UCSD-AML1 (cell line): ENCODE measurements at regions not wholly inside any gene's neighbourhood (a gene's known extent, or its start where the extent isn't known, plus 50 kb on each side); places are given as distances from the start of the nearest gene placed in this dataset.
"Not testable (repeated sequence)": the region's sequence is repeated elsewhere in the genome, so short reads cannot be mapped to it uniquely, and the experiment has no call there.

ENCODE experiments used
- DNase-seq: peaks from one replicate; lab custom pipeline; 2025; ENCODE audit not compliant: unreplicated experiment; lab: John Stamatoyannopoulos, UW

- DNase-seq = no peak
Measured at GRCh38 chr1:185408700-185409270, 91.7 kb upstream of the IVNS1ABP start.

- DNase-seq = no peak
Measured at GRCh38 chr1:185406691-185407009, 89.6 kb upstream of the IVNS1ABP start.

- DNase-seq = no peak
Measured at GRCh38 chr1:185406006-185406690, 89.1 kb upstream of the IVNS1ABP start.

- DNase-seq = no peak
Measured at GRCh38 chr1:185404907-185405568, 88.0 kb upstream of the IVNS1ABP start.

GRCh38 chr1:185404291-185404690 is 87.2 kb upstream of the IVNS1ABP start:
- no peak for DNase-seq

- DNase-seq = no peak
Measured at GRCh38 chr1:185402930-185403329, 85.9 kb upstream of the IVNS1ABP start.

- DNase-seq = no peak
Measured at GRCh38 chr1:185401019-185401418, 84.0 kb upstream of the IVNS1ABP start.

GRCh38 chr1:185400052-185400451 is 83.0 kb upstream of the IVNS1ABP start:
- DNase-seq = no peak

- no peak for DNase-seq
Measured at GRCh38 chr1:185398599-185398998, 81.6 kb upstream of the IVNS1ABP start.

- DNase-seq = no peak
Measured at GRCh38 chr1:185398022-185398421, 81.0 kb upstream of the IVNS1ABP start.

GRCh38 chr1:185397183-185397582 is 80.1 kb upstream of the IVNS1ABP start:
- DNase-seq = no peak

- no peak for DNase-seq
Measured at GRCh38 chr1:185396126-185396525, 79.1 kb upstream of the IVNS1ABP start.

GRCh38 chr1:185393815-185394214 is 76.8 kb upstream of the IVNS1ABP start:
- DNase-seq = no peak

GRCh38 chr1:185393205-185393604 is 76.2 kb upstream of the IVNS1ABP start:
- no peak for DNase-seq

GRCh38 chr1:185388815-185389214 is 71.8 kb upstream of the IVNS1ABP start:
- DNase-seq = no peak

GRCh38 chr1:185388346-185388745 is 71.3 kb upstream of the IVNS1ABP start:
- DNase-seq = no peak

- DNase-seq = no peak
Measured at GRCh38 chr1:185385991-185386390, 68.9 kb upstream of the IVNS1ABP start.

GRCh38 chr1:185383805-185384204 is 66.8 kb upstream of the IVNS1ABP start:
- not testable (repeated sequence) for DNase-seq

GRCh38 chr1:185377831-185378230 is 60.8 kb upstream of the IVNS1ABP start:
- DNase-seq = no peak

- no peak for DNase-seq
Measured at GRCh38 chr1:185376840-185377635, 60.0 kb upstream of the IVNS1ABP start.

- DNase-seq = no peak
Measured at GRCh38 chr1:185376288-185376687, 59.2 kb upstream of the IVNS1ABP start.

- peak; percentile 27 for DNase-seq
Measured at GRCh38 chr1:185375583-185375982, 58.5 kb upstream of the IVNS1ABP start.
